Mesodermal cell (in vitro differentiated cells): ENCODE measurements at regions not wholly inside any gene's neighbourhood (a gene's known extent, or its start where the extent isn't known, plus 50 kb on each side); places are given as distances from the start of the nearest gene placed in this dataset.
A peak's percentile ranks its signal among the peaks of the same experiment; 100 is the strongest.

Source experiments
- H3K27ac ChIP-seq: 2 replicates; pipeline ENCODE4 v1.7.0; 2013; ENCODE audit warnings: mild to moderate bottlenecking, low read depth, low read length, moderate library complexity; ENCODE audit not compliant: severe bottlenecking
- H3K36me3 ChIP-seq: 2 replicates; pipeline ENCODE4 v1.7.1; 2013; ENCODE audit warnings: mild to moderate bottlenecking, low read length, moderate library complexity; ENCODE audit not compliant: control insufficient read depth, insufficient read depth
- H3K4me1 ChIP-seq: one replicate; pipeline ENCODE4 v1.7.1; 2013; ENCODE audit warnings: mild to moderate bottlenecking, low read length; ENCODE audit not compliant: insufficient read depth, control insufficient read depth, poor library complexity, severe bottlenecking
- H3K4me3 ChIP-seq: 2 replicates; pipeline ENCODE4 v1.7.0; 2013; ENCODE audit warnings: low read length, control low read depth, mild to moderate bottlenecking; ENCODE audit not compliant: insufficient read depth, poor library complexity, severe bottlenecking; ENCODE audit errors: extremely low read depth
- H3K9me3 ChIP-seq: 2 replicates; pipeline ENCODE4 v1.7.1; 2013; ENCODE audit warnings: mild to moderate bottlenecking, low read length, moderate library complexity; ENCODE audit not compliant: control insufficient read depth
- WGBS, 2 experiments: methylation state at CpG; one replicate each; pipeline ENCODE4 v1.1.5; 2013; ENCODE audit warnings: missing lambda C conversion rate in 2 of 2; ENCODE audit not compliant: insufficient coverage in 2 of 2; 5-methylcytosine and 5-hydroxymethylcytosine counted together

GRCh38 chr1:224864006-224864405 is 65.5 kb upstream of the DNAH14 start:
- WGBS, 2 experiments: no CpG with 5 or more reads among the region's 2 CpGs
- H3K9me3 ChIP-seq: peaks cover 7% of the 10 kb centered on the region
- no peaks in the 10 kb centered on the region for H3K4me1 ChIP-seq
- no peak overlapping the region for H3K27ac ChIP-seq
- H3K4me3 ChIP-seq: no peak overlapping the region
- no peaks in the 10 kb centered on the region for H3K36me3 ChIP-seq

GRCh38 chr1:224865510-224865909 is 64.0 kb upstream of the DNAH14 start:
- no CpG with 5 or more reads among the region's 1 CpG for WGBS, 2 experiments
- no peak overlapping the region for H3K4me3 ChIP-seq
- no peaks in the 10 kb centered on the region for H3K4me1 ChIP-seq
- peaks cover 7% of the 10 kb centered on the region for H3K9me3 ChIP-seq
- no peaks in the 10 kb centered on the region for H3K36me3 ChIP-seq
- H3K27ac ChIP-seq: no peak overlapping the region

GRCh38 chr1:224866940-224867339 is 62.5 kb upstream of the DNAH14 start:
- H3K9me3 ChIP-seq: peaks cover 7% of the 10 kb centered on the region
- H3K27ac ChIP-seq: no peak overlapping the region
- H3K4me1 ChIP-seq: no peaks in the 10 kb centered on the region
- H3K4me3 ChIP-seq: no peak overlapping the region
- H3K36me3 ChIP-seq: no peaks in the 10 kb centered on the region

- Histone ChIP-seq H3K9me3 (peaks cover 7% of the 10 kb centered on the region), H3K4me1 (no peaks in the 10 kb centered on the region), H3K36me3 (no peaks in the 10 kb centered on the region), H3K4me3 (no peak overlapping the region), H3K27ac (no peak overlapping the region)
Measured at GRCh38 chr1:224867715-224868114, 61.8 kb upstream of the DNAH14 start.

- Histone ChIP-seq H3K4me3 (no peak overlapping the region), H3K27ac (no peak overlapping the region), H3K4me1 (peaks cover 3% of the 10 kb centered on the region), H3K36me3 (no peaks in the 10 kb centered on the region), H3K9me3 (no peaks in the 10 kb centered on the region)
- WGBS, 2 experiments: 58 to 67% methylated on average over 2 to 3 of the region's 4 CpGs
Measured at GRCh38 chr1:224872832-224873433, 56.5 kb upstream of the DNAH14 start.

GRCh38 chr1:224873434-224874369 is 55.8 kb upstream of the DNAH14 start:
- no peak overlapping the region for H3K27ac ChIP-seq
- H3K4me1 ChIP-seq: peaks cover 3% of the 10 kb centered on the region
- no peaks in the 10 kb centered on the region for H3K36me3 ChIP-seq
- 56 to 80% methylated on average over 1 to 2 of the region's 3 CpGs for WGBS, 2 experiments
- no peak overlapping the region for H3K4me3 ChIP-seq
- no peaks in the 10 kb centered on the region for H3K9me3 ChIP-seq

- Histone ChIP-seq H3K9me3 (no peaks in the 10 kb centered on the region), H3K27ac (no peak overlapping the region), H3K4me1 (peaks cover 4% of the 10 kb centered on the region), H3K36me3 (no peaks in the 10 kb centered on the region), H3K4me3 (no peak overlapping the region)
- 92 to 94% methylated on average over 6 to 7 of the region's 7 CpGs for WGBS, 2 experiments
Measured at GRCh38 chr1:224874775-224875174, 54.7 kb upstream of the DNAH14 start.

GRCh38 chr1:224879162-224879803 is 50.2 kb upstream of the DNAH14 start:
- Histone ChIP-seq H3K9me3 (no peaks in the 10 kb centered on the region), H3K4me1 (peaks cover 39% of the 10 kb centered on the region), H3K4me3 (no peak overlapping the region), H3K27ac (peak overlapping the region; percentile 73), H3K36me3 (no peaks in the 10 kb centered on the region)
- WGBS, 2 experiments: 65 to 80% methylated on average over 2 of the region's 5 CpGs
